HG03378 (cell line): ENCODE measurements at regions not wholly inside any gene's neighbourhood (a gene's known extent, or its start where the extent isn't known, plus 50 kb on each side); places are given as distances from the start of the nearest gene placed in this dataset.
"Not testable (repeated sequence)": the region's sequence is repeated elsewhere in the genome, so short reads cannot be mapped to it uniquely, and the experiment has no call there.

Source experiments
- ATAC-seq: cut with Tn5 transposase; IDR thresholded peaks from one replicate; pipeline ENCODE4 v1.9.1; 2021; ENCODE audit warnings: mild to moderate bottlenecking, moderate library complexity; ENCODE audit not compliant: unreplicated experiment

DNA sequence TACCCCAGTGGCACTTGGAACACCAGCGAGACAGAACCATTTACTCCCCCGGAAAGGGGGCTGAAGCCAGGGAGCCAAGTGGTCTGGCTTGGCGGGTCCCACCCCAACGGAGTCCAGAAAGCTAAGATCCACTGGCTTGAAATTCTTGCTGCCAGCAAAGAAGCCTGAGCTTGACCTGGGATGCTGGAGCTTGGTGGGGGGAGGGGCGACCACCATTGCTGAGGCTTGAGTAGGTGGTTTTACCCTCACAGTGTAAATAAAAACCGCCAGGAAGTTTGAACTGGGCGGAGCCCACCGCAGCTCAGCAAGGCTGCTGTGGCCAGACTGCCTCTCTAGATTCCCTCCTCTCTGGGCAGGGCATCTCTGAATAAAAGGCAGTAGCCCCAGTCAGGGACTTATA is 62.8 kb downstream of the RPS24 start:
- ATAC-seq = not testable (repeated sequence)

GRCh38 chr10:78102593-78102992 is 68.9 kb downstream of the RPS24 start:
- not testable (repeated sequence) for ATAC-seq

DNA sequence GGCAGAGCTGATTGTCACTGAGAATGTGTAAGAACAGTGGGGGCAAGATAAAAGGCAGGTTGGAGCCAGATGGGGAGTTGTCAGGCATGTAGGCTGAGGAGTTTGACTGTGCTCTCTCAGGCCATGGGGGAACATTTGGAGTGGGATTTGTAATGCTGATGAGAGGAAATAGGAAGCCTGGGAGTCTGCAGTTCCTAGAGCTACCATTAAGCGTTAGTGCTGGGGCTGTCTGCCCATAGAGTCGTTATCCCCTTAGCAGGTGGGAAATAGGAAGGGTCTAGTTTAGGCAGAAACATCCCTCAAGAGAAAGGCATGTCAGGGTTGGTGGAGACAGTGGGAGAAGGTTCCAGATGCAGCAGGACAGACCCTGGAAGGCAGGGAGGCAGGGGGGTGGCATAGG is 75.5 kb downstream of the RPS24 start:
- no peak for ATAC-seq

GRCh38 chr10:78115135-78115853 is 81.6 kb downstream of the RPS24 start:
- ATAC-seq = no peak

- no peak for ATAC-seq
Measured at GRCh38 chr10:78116361-78116760, 82.7 kb downstream of the RPS24 start.

DNA sequence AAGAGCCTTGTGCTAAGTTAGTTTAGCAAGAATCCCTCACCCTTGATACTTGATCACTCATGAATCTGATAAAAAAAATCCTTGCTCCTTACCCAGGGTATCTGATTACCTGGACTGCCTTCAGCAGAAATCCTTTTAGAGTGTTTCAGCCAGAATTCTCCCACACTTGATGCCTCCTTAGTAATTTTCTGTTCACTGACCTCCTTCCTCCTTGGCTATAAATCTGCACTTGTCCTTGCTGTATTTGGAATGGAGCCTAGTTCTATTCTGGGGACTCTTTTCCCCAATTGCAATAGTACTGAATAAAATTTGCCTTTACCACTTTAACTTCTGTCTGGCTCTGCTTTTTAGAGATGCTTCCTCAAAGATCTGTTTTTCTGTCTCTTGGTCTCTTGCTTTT is 84.9 kb downstream of the RPS24 start:
- ATAC-seq = no peak

DNA sequence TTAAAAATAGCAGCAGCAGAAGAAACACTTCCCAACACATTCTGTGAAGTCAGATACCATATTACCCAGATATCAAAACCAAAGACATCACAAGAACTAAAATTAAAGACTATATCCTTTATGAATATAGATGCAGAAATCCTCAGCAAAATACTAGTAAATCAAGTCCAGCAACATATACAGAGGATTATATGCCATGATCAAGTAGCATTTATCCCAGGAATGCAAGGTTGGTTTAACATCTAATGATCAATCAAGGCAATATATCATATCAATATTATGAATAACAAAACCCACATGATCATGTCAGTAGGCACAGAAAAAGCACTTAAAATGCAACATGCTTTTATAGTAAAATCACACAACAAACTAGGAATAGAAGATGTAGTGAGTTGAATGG is 88.1 kb downstream of the RPS24 start:
- no peak for ATAC-seq

GRCh38 chr10:78124167-78124566 is 90.5 kb downstream of the RPS24 start:
- no peak for ATAC-seq

GRCh38 chr10:78129211-78129610 is 95.5 kb downstream of the RPS24 start:
- no peak for ATAC-seq

- no peak for ATAC-seq
Measured at GRCh38 chr10:78130966-78131710, 97.5 kb downstream of the RPS24 start.

DNA sequence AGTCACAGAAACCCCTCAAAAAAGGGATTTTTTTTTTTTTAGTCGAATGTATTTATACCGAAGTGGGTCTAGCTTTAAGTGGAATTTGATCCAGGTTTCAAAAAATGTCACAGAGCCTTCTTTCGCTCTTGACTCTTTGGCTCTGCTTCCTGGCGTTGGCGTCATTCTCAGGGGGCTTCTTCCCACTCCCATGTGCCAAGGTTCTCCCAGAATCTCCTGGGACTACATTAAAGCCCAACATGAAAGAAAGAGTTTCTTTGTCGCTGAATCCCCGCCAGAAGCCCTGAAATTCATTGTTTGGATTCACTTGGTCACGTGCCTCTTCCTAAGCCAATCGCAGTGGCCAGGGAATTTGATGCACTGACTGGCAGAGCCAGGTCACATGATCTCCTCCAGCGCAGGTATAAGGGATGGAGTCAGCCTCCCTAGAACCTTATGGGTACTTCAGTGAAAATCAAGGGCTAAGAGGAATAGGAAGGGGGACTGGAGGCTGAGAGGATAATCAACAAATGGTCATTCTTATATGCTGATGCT is 101.2 kb downstream of the RPS24 start:
- no peak for ATAC-seq

DNA sequence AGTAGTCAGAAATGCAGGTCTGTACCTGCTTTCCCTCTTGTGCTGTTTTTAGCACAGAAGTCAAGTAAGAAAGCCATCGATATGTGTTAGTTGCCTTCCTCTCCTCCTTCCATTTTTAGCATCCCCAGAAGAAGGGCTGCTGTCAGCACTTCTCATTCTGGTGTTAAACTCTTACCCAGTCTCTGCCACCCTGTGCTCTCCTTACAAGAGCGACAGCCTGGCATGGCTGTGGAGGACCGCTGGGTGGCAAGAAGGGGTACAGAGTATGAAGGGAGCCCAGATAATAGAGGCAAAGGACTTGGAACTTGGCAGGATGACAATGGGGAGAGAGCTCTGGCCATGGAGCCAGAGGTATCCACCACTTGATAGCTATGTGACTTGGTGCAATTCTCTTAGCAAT is 103.5 kb downstream of the RPS24 start:
- ATAC-seq = no peak

DNA sequence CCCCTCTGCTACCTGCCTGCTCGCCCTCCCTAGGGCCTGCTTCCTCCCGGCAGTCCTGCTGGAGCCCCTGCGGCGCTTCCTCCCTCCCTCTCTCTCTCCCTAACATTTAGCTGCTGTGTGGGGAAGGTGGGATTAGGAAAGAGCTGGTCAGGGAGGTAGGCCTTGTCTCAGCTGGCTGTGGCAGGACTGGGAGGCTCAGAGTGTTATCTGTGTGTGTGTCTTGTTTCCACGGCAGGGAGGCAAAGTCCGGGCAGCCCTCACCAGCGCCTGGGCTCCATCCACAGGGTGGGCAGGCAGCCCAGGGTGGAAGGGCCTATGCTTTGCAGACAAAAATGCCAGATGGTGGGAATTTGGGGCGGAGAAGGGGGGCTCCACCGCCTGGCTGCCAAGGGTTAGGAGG is 105.7 kb downstream of the RPS24 start:
- no peak for ATAC-seq

GRCh38 chr10:78140066-78140630 is 106.5 kb downstream of the RPS24 start:
- no peak for ATAC-seq

- ATAC-seq = no peak
Measured at GRCh38 chr10:78143576-78143975, 109.9 kb downstream of the RPS24 start.

DNA sequence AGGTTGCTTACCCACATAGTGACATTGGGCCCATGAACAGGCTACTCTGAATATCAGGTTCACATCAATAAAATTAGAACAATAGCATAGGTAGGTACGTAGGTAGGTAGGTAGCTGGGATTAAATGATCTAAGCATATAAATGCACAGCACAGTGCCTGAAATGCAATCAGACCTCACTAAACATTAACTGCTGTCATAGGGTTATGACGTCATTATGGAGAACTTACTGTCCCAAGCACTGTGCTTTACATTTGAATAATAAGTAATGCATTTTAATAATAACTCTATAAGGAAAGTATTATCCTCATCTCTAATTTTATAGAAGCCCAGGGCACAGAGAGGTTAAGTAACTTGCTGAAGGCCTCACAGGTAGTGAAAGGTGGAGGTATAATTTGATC is 112.5 kb downstream of the RPS24 start:
- ATAC-seq = no peak

GRCh38 chr10:78147202-78147601 is 113.5 kb downstream of the RPS24 start:
- no peak for ATAC-seq

DNA sequence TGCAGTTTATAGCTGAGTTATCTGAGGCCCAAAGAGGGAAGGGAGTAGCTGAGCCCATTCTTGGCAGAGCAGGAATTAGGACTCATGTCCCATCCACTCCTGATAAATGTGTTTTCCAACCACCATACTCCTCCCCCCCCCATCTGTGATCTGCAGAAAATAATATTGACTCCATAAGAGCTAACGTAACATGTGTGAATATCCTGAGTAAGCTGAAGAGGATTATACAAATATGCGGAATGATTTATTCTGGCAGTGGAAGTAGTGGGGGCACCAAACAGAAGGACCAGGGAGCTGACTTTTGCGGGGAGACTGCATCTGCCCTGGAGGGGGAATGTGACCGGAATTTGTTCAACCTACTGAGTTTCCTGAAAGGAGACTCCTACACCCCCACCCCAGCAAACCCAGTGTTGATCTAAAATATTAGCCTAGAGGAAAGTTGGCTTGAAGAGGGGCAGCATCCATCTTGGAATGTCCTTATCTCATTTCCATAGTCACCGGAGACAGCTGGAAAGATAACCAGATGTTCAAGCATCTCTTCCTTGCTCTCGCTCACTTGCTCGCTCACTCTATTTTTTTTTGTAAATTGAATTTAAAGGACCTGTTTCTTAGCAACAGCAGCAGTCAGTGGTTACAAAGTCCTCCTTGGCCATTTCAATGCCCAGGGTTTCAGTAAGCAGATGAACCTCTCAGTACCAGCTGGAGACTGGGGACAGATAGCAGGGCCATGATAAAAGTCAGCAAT is 114.7 kb downstream of the RPS24 start:
- ATAC-seq = no peak

DNA sequence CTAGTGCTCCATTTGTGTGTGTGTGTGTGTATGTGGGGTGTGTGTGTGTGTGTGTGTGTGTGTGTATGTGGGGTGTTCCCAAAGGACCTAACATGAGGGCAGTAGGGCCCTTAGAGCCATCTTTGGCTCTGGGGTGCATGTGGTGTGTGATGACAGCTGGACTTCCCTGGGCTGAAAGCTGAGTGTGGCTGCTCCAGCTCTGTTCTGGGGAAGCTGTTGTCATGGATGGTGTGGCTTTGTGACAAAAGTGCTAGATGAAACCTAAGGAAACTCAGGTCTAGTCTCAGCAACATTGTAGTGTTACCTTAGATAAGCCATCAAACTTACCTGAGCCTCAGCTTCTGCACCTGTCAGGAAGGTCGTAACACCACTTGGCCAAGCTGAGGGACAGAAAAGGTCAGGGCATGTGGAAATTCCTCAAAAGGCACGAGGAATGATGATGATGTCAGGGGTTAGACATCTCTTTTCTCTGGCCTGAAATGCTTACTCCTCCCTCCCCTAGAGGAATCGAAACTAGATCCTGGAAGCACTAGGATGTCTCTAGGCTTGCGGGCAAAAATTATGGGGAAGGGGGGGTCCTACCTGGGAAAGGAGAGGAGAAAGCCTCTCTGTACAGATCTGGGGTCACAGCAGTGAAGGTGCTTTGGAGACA is 115.4 kb downstream of the RPS24 start:
- no peak for ATAC-seq

DNA sequence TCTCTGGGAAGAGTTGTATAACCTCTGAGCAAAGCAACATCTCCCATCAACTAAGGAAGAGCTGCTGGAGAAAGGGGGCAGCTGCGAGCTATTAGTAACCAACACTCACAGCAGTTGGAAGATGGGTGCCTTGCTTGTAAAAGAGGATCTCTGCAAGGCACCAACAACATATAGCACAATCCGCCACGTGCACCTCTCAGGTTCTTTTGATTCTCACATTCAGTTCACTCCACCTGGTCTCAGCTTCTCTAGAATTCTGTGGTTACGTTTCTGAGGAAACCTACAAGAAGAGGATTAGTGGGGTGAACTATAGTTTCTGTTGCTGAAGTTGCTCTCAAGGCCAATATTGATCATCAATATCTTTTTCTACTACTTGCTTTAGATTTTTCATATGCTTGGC is 117.1 kb downstream of the RPS24 start:
- no peak for ATAC-seq

DNA sequence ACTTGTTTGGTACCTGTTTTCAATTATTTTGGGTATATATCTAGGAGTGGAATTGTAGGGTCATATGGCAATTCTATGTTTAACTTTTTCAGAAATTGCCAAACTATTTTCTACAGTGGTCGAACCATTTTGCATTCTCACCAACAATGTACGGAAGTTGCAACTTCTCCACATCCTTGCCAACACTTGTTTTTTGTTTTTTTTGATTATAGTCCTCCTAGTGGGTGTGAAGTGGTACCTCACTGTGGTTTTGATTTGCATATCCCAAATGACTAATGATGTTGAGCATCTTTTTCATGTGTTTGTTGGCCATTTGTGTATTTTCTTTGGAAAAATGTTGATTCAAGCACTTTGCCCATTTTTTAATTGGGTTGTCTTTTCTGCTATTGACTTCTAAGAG is 122.1 kb downstream of the RPS24 start:
- ATAC-seq = no peak
